Type B pancreatic cell (in vitro differentiated cells): ENCODE measurements at regions not wholly inside any gene's neighbourhood (a gene's known extent, or its start where the extent isn't known, plus 50 kb on each side); places are given as distances from the start of the nearest gene placed in this dataset.

Experiments used
- DNase-seq: peaks from one replicate; pipeline ENCODE4 v3.0.0; 2021; ENCODE audit warnings: mixed read lengths; ENCODE audit not compliant: unreplicated experiment; ENCODE audit errors: extremely low spot score
- H3K27ac Mint-ChIP-seq: 2 replicates; pipeline ENCODE4 v1.8.0; 2021; ENCODE audit warnings: mild to moderate bottlenecking, mixed read lengths
- H3K27me3 Mint-ChIP-seq: 2 replicates; pipeline ENCODE4 v1.8.0; 2021; ENCODE audit warnings: mixed read lengths
- H3K36me3 Mint-ChIP-seq: 2 replicates; pipeline ENCODE4 v1.8.0; 2021; ENCODE audit warnings: mixed read lengths
- H3K4me1 Mint-ChIP-seq: one replicate; pipeline ENCODE4 v1.8.0; 2021; ENCODE audit warnings: mixed read lengths; ENCODE audit not compliant: unreplicated experiment
- H3K4me3 Mint-ChIP-seq: 2 replicates; pipeline ENCODE4 v1.8.0; 2021; ENCODE audit warnings: mild to moderate bottlenecking, mixed read lengths
- H3K9me3 Mint-ChIP-seq: 2 replicates; pipeline ENCODE4 v1.8.0; 2021; ENCODE audit warnings: mixed read lengths
- TF ChIP-seq, protein P1 (sequence below): fragments of 200-600 bp; sonication (generic); conservative IDR thresholded peaks from 2 replicates; pipeline ENCODE4 v1.5.0; 2021; ENCODE audit warnings: antibody characterized with exemption, mild to moderate bottlenecking

DNA sequence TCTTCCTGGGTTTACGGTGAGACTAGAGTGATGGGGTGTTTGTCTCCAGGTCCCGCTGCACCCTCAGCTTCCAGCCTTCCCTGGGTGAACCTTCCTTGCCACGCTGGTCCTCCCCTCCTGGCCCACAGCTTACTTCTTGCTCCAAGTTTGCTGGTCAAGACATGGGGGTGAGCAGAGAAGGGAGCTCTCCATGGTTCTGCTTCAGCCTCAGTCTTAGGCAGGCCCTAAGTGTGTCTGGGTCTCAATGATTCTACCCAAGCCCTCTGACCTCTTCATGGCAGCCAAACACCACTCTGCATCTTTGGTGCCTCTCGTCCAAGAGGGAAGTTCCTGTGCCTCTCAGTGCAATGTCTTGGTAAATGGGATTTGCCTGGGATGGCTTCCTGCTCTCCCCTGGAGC, 356.5 kb upstream of the KLF6 start:
- TF ChIP-seq, protein P1, sequence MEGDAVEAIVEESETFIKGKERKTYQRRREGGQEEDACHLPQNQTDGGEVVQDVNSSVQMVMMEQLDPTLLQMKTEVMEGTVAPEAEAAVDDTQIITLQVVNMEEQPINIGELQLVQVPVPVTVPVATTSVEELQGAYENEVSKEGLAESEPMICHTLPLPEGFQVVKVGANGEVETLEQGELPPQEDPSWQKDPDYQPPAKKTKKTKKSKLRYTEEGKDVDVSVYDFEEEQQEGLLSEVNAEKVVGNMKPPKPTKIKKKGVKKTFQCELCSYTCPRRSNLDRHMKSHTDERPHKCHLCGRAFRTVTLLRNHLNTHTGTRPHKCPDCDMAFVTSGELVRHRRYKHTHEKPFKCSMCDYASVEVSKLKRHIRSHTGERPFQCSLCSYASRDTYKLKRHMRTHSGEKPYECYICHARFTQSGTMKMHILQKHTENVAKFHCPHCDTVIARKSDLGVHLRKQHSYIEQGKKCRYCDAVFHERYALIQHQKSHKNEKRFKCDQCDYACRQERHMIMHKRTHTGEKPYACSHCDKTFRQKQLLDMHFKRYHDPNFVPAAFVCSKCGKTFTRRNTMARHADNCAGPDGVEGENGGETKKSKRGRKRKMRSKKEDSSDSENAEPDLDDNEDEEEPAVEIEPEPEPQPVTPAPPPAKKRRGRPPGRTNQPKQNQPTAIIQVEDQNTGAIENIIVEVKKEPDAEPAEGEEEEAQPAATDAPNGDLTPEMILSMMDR = no peak
- no peaks in the 10 kb centered on the region for H3K27me3 Mint-ChIP-seq
- H3K4me1 Mint-ChIP-seq = peaks cover 5% of the 10 kb centered on the region
- peaks cover 4% of the 10 kb centered on the region for H3K36me3 Mint-ChIP-seq
- no peak overlapping the region for H3K4me3 Mint-ChIP-seq
- no peak for DNase-seq
- H3K9me3 Mint-ChIP-seq = peaks cover 9% of the 10 kb centered on the region
- no peak overlapping the region for H3K27ac Mint-ChIP-seq

DNA sequence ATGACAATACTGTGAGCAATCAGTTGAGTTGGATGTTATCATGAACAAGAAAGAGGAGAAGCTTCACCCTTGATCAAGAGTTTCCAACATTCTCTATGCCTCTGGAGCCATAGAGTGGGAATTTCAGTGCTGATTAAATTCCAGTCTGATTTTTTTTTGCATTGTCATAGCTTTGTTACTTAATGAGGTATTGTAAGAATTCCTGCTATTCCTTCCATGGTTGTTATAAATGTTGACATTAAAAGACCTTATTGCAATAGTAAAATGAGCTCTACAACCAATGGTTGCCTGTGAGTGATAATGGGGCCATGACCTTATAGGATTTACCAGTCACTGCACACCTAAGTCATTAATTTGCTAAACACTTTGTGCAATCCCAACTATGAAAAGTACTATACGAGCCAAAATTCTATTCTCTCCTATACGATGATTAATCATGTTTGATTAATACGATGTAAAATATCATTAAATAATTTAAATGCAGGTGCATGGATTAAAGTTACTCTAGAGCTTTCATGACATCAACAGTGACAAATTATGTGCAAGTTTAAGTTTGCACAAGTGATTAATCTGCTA, 353.2 kb upstream of the KLF6 start:
- H3K4me1 Mint-ChIP-seq = peaks cover 8% of the 10 kb centered on the region
- H3K4me3 Mint-ChIP-seq = no peak overlapping the region
- no peak overlapping the region for H3K27ac Mint-ChIP-seq
- DNase-seq = no peak
- peaks cover 8% of the 10 kb centered on the region for H3K36me3 Mint-ChIP-seq
- peaks cover 20% of the 10 kb centered on the region for H3K9me3 Mint-ChIP-seq
- no peaks in the 10 kb centered on the region for H3K27me3 Mint-ChIP-seq
- TF ChIP-seq, protein P1 = no peak

DNA sequence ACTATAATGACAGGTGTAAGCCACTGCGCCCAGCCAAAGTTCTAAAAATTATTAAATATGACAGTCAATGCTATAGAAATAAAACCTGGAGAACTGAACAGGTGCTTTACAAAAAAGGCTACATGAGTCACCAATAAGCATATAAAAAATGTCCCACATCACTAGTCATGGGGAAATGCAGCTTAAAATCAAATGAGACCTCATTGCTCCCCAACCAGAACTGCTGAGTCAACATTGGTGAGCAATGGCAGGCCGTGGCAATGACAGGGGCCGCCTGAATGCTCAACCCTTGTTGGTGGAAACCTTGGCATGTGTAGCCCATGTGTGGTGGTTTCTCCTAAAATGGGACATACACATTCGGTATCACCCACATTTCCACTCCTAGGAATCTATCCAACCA, 352.3 kb upstream of the KLF6 start:
- TF ChIP-seq, protein P1 = no peak
- Mint-ChIP-seq H3K9me3 (peaks cover 20% of the 10 kb centered on the region), H3K4me3 (no peak overlapping the region), H3K36me3 (peaks cover 8% of the 10 kb centered on the region), H3K4me1 (peaks cover 8% of the 10 kb centered on the region), H3K27ac (no peak overlapping the region), H3K27me3 (no peaks in the 10 kb centered on the region)
- no peak for DNase-seq

DNA sequence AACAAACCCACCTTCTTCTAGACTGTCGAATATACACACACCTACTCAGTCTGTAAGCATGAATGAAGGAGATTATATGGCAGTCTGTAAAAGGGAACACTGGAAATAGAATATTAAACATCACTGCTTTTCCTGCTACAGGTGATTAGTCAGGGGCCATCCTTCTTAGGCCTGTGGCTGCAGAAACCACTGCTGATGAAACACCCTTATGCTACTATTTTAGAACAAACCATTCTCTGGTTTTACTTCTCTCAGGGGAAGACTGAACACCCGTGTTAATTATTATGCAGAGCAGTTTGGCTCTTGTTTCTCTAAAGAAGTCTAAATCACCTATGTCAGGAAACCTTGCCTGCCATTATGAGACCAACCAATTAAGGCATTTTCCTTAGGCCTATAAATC, 351.1 kb upstream of the KLF6 start:
- no peak overlapping the region for H3K27ac Mint-ChIP-seq
- no peaks in the 10 kb centered on the region for H3K27me3 Mint-ChIP-seq
- DNase-seq = no peak
- TF ChIP-seq, protein P1 = no peak
- H3K4me1 Mint-ChIP-seq = peaks cover 8% of the 10 kb centered on the region
- no peak overlapping the region for H3K4me3 Mint-ChIP-seq
- peaks cover 17% of the 10 kb centered on the region for H3K9me3 Mint-ChIP-seq
- H3K36me3 Mint-ChIP-seq = peaks cover 8% of the 10 kb centered on the region

DNA sequence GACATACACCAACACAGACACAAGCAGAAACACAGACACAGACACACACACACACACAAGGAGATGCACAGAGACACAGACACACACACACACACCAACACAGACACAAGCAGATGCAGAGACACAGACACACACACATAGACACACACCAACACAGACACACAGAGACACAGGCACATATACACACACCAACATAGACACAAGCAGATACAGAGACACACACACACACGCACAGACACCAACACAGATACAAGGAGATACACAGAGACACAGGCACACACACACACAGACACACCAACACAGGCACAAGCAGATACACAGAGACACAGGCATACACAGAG, 347.2 kb upstream of the KLF6 start:
- peaks cover 8% of the 10 kb centered on the region for H3K4me1 Mint-ChIP-seq
- no peak overlapping the region for H3K4me3 Mint-ChIP-seq
- TF ChIP-seq, protein P1 = no peak
- no peak overlapping the region for H3K27ac Mint-ChIP-seq
- peaks cover 11% of the 10 kb centered on the region for H3K9me3 Mint-ChIP-seq
- H3K27me3 Mint-ChIP-seq = no peaks in the 10 kb centered on the region
- no peak for DNase-seq
- peaks cover 4% of the 10 kb centered on the region for H3K36me3 Mint-ChIP-seq
